Neuronal stem cell (in vitro differentiated cells): ENCODE measurements at regions not wholly inside any gene's neighbourhood (a gene's known extent, or its start where the extent isn't known, plus 50 kb on each side); places are given as distances from the start of the nearest gene placed in this dataset.

Experiments used
- DNase-seq: peaks from one replicate; pipeline ENCODE4 v3.0.0-alpha.2; 2013; ENCODE audit warnings: low spot score
- H2AFZ ChIP-seq: one replicate; pipeline ENCODE4 v1.6.1; 2013; ENCODE audit warnings: mild to moderate bottlenecking, low read length, inconsistent platforms
- H2AK5ac ChIP-seq: 2 replicates; pipeline ENCODE4 v1.6.1; 2013; ENCODE audit warnings: low read depth, mild to moderate bottlenecking, inconsistent platforms, low read length, moderate library complexity, mixed read lengths
- H2BK120ac ChIP-seq: 2 replicates; pipeline ENCODE4 v1.6.1; 2013; ENCODE audit warnings: low read depth, mild to moderate bottlenecking, inconsistent platforms, low read length, moderate library complexity, mixed read lengths
- H2BK12ac ChIP-seq: one replicate; pipeline ENCODE4 v1.6.1; 2013; ENCODE audit warnings: low read length, inconsistent platforms
- H2BK15ac ChIP-seq: 2 replicates; pipeline ENCODE4 v1.6.1; 2013; ENCODE audit warnings: mild to moderate bottlenecking, low read length, inconsistent platforms, mixed read lengths
- H2BK5ac ChIP-seq: one replicate; pipeline ENCODE4 v1.6.1; 2013; ENCODE audit warnings: inconsistent platforms, mild to moderate bottlenecking, low read length, moderate library complexity
- H3K14ac ChIP-seq: one replicate; pipeline ENCODE4 v1.6.1; 2013; ENCODE audit warnings: low read length, inconsistent platforms
- H3K18ac ChIP-seq: 2 replicates; pipeline ENCODE4 v1.6.1; 2013; ENCODE audit warnings: low read length, inconsistent platforms
- H3K23ac ChIP-seq: 2 replicates; pipeline ENCODE4 v1.6.1; 2013; ENCODE audit warnings: low read depth, mild to moderate bottlenecking, mixed read lengths, low read length, inconsistent platforms; ENCODE audit not compliant: poor library complexity
- H3K27ac ChIP-seq: replicated peaks from 3 replicates; pipeline ENCODE4 v1.5.1; 2013; ENCODE audit warnings: low read length, inconsistent platforms
- H3K27me3 ChIP-seq, 3 experiments: 2 replicates each; pipeline ENCODE4 v1.6.1; 2013; ENCODE audit warnings: low read length in 3 of 3, mild to moderate bottlenecking in 2 of 3, inconsistent platforms in 1 of 3, low read depth in 1 of 3, mixed read lengths in 1 of 3, moderate library complexity in 1 of 3; ENCODE audit not compliant: control insufficient read depth in 3 of 3, insufficient read depth in 3 of 3
- H3K36me3 ChIP-seq, 2 donors: replicated peaks in 1 of 2; 2 replicates each; pipeline ENCODE4 v1.6.1; 2013; ENCODE audit warnings: low read length in 2 of 2; ENCODE audit not compliant: control insufficient read depth in 2 of 2, insufficient read depth in 2 of 2
- H3K4ac ChIP-seq: 2 replicates; pipeline ENCODE4 v1.6.1; 2013; ENCODE audit warnings: inconsistent platforms, mild to moderate bottlenecking, low read length, moderate library complexity
- H3K4me1 ChIP-seq, 2 donors: 1 replicate in 1 of 2; 2 replicates in 1 of 2; pipeline ENCODE4 v1.6.1; 2013; ENCODE audit warnings: low read length in 2 of 2, low read depth in 1 of 2; ENCODE audit not compliant: control insufficient read depth in 2 of 2, insufficient read depth in 1 of 2
- H3K4me2 ChIP-seq: one replicate; pipeline ENCODE4 v1.6.1; 2013; ENCODE audit warnings: mild to moderate bottlenecking, low read length, inconsistent platforms; ENCODE audit not compliant: insufficient read depth, poor library complexity, severe bottlenecking
- H3K4me3 ChIP-seq, 2 donors: 2 replicates each; pipeline ENCODE4 v1.5.1; 2013; ENCODE audit warnings: low read length in 2 of 2, mild to moderate bottlenecking in 2 of 2, inconsistent platforms in 1 of 2, moderate library complexity in 1 of 2
- H3K79me1 ChIP-seq: one replicate; pipeline ENCODE4 v1.6.1; 2013; ENCODE audit warnings: low read depth, mild to moderate bottlenecking, inconsistent platforms, low read length, moderate library complexity
- H3K9ac ChIP-seq: one replicate; pipeline ENCODE4 v1.6.1; 2013; ENCODE audit warnings: mild to moderate bottlenecking, low read depth, low read length, inconsistent platforms; ENCODE audit not compliant: poor library complexity
- H3K9me3 ChIP-seq, 2 donors: replicated peaks in 1 of 2; 2 replicates each; pipeline versions ENCODE3 to v1.6.1; 2013; ENCODE audit warnings: low read length in 2 of 2, mild to moderate bottlenecking in 2 of 2, inconsistent platforms in 1 of 2, low read depth in 1 of 2, mixed read lengths in 1 of 2, moderate library complexity in 1 of 2; ENCODE audit not compliant: control insufficient read depth in 2 of 2, insufficient read depth in 1 of 2
- H4K8ac ChIP-seq: one replicate; pipeline ENCODE4 v1.6.1; 2013; ENCODE audit warnings: low read depth, mild to moderate bottlenecking, inconsistent platforms, low read length, moderate library complexity
- H4K91ac ChIP-seq: one replicate; pipeline ENCODE4 v1.6.1; 2013; ENCODE audit warnings: low read length, low read depth, mild to moderate bottlenecking, inconsistent platforms; ENCODE audit not compliant: poor library complexity
- WGBS, 2 donors: extraction: QIAGEN DNeasy Blood & Tissue Kit; methylation state at CpG; one replicate each; pipeline ENCODE4 v1.1.7; 2013; ENCODE audit warnings: missing lambda C conversion rate in 2 of 2, mixed read lengths in 1 of 2; ENCODE audit not compliant: insufficient read length in 2 of 2, insufficient replicate concordance in 1 of 2; ENCODE audit errors: extremely low coverage in 2 of 2; 5-methylcytosine and 5-hydroxymethylcytosine counted together

DNA sequence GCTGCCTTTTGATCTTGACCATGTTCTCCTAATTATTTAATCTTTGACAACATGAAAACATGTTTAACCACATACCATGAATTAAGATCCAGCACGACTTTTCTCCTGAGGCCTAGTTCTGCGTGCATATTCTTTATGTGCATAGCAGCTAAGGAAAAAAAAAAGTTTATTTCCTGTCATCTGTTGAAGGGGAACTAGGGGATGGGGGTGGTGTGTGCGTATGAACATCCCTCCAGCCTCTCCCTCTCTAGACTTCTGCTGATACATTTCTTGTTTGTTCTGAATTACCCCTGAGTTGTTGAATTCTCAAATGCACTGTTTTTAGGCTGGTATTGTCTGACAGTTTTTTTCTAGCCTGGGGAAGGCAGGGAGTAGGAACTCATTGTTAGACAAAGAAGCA lies 543.3 kb downstream of the FGF9 start:
- Histone ChIP-seq H3K23ac (no peak overlapping the region), H3K4ac (no peak overlapping the region), H3K27me3 (peaks cover 0 to 8% (median 0%) of the 10 kb centered on the region in 3 experiments), H2AK5ac (no peak overlapping the region), H3K14ac (no peak overlapping the region), H4K8ac (no peak overlapping the region), H2AFZ (no peak overlapping the region), H3K4me3 (no peak overlapping the region), H2BK15ac (no peak overlapping the region), H3K4me2 (no peak overlapping the region), H3K9ac (no peak overlapping the region), H3K27ac (no peak overlapping the region), H2BK12ac (no peak overlapping the region), H3K79me1 (no peaks in the 10 kb centered on the region), H2BK120ac (no peak overlapping the region), H3K4me1 (peaks cover 0 to 2% of the 10 kb centered on the region in 2 donors), H3K36me3 (no peaks in the 10 kb centered on the region), H3K9me3 (no peaks in the 10 kb centered on the region), H2BK5ac (no peak overlapping the region), H3K18ac (no peak overlapping the region), H4K91ac (no peak overlapping the region)
- no peak for DNase-seq
- no CpG with 5 or more reads among the region's 3 CpGs for WGBS, 2 donors

DNA sequence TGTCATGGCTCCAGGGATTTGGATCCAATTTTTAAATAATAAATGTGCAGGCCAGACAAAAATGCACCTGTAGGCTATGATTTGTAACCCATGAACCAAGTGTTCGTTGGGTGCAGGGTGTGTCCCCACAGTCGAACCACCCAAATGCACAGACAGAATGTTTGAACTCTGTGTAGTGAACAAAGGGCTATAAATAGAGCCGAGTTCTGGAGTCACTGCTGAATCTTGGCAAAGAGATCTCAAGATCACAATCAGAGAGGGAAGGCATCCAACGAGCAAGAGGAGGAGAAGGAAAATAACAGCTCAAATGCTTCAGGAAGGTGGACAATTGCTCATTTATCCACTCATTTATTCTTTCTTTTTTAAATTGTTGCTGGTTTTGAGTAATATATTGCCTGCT lies 547.9 kb downstream of the FGF9 start:
- peaks cover 0 to 11% (median 0%) of the 10 kb centered on the region in 3 experiments for H3K27me3 ChIP-seq
- H2BK15ac ChIP-seq: no peak overlapping the region

DNA sequence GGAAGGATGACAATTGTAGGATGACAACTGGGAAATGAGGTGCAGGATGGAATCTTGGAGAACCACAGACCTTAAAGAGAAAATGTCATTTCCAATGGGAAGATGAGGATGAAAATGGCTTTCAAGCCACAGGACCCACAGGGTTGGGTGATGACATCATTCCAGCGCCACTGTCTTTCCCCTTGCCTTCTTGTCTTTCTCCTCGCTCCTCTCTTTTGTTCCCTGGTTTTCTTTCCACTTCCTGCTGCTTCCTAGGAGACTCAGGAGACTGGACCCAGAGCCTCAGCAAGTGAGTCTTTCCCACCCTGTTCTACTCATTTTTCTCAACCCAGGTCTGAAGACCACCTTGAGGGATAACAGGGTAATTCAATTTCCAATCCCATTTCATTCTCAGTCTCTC lies 548.8 kb downstream of the FGF9 start:
- no peak overlapping the region for H2BK120ac ChIP-seq
- WGBS, 2 donors: no CpG with 5 or more reads among the region's 2 CpGs

More for the DNA sequence above, 547.9 kb downstream of the FGF9 start:
- H2BK120ac ChIP-seq: no peak overlapping the region
- H2AK5ac ChIP-seq: no peak overlapping the region
- WGBS, 2 donors: no CpG with 5 or more reads among the region's 4 CpGs
- no peak overlapping the region for H4K91ac ChIP-seq
- H2BK12ac ChIP-seq: no peak overlapping the region
- H3K27ac ChIP-seq: no peak overlapping the region
- no peak overlapping the region for H3K9ac ChIP-seq
- no peak overlapping the region for H3K4ac ChIP-seq
- no peak overlapping the region for H3K4me3 ChIP-seq
- H3K79me1 ChIP-seq: no peaks in the 10 kb centered on the region
- no peak overlapping the region for H2BK5ac ChIP-seq
- peaks cover 0 to 12% of the 10 kb centered on the region in 2 donors for H3K4me1 ChIP-seq
- no peak overlapping the region for H4K8ac ChIP-seq
- H2AFZ ChIP-seq: no peak overlapping the region
- H3K9me3 ChIP-seq: no peaks in the 10 kb centered on the region
- no peak overlapping the region for H3K23ac ChIP-seq
- no peak for DNase-seq
- no peak overlapping the region for H3K18ac ChIP-seq
- no peak overlapping the region for H3K14ac ChIP-seq
- H3K4me2 ChIP-seq: no peak overlapping the region
- no peaks in the 10 kb centered on the region for H3K36me3 ChIP-seq

DNA sequence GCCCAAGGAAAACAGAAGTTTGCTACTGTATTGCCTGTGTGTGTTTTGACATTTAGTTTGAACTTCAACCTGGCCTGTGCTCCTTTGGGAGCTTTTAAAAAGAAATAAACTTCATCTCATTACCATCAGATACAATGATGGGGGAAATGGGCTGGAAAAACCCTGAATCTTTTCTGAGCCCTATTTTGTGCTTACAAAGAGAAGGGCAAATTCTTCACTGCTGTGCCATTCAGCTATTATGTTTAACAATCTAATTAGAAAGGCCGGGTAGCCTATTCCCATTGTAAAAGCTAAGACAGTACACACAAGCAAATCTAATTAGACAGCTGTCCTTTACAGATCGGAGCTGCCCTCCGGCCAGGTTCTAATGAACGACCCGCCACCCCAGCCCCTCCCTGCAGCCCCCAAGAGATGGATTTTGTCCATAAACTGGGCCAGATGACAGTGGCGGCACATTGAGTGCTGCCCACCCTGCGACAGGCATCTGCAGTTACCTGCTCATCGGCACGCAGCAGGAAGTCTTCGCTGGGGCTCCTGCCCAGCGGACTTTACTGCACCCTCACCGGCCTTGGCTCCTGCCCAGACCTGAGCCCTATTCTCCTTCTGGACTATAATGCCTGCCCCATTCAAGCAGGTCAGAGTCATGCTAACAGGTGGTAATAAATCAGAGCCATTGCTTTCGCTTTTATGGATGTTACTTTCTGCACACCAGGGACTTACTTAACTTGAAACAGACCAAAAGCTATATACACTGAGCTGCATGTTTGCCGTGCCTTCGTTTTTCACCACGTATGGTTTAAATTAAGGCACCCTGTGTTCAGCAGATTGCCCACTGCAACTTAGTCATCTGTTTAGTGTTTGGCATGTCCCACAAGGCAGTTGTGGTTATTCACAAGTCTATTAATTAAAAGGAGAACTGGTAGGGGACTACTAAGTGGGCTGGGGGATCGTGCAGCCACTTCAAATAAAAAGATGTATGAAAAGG lies 549.6 kb downstream of the FGF9 start:
- Histone ChIP-seq H3K27me3 (peaks cover 0 to 11% (median 0%) of the 10 kb centered on the region in 3 experiments), H3K9ac (no peak overlapping the region), H3K27ac (no peak overlapping the region), H4K91ac (no peak overlapping the region), H2BK15ac (no peak overlapping the region), H4K8ac (no peak overlapping the region), H2BK120ac (no peak overlapping the region), H3K4me2 (no peak overlapping the region), H3K36me3 (no peaks in the 10 kb centered on the region), H2BK12ac (no peak overlapping the region), H3K9me3 (no peaks in the 10 kb centered on the region), H2AK5ac (no peak overlapping the region), H3K4ac (no peak overlapping the region), H3K14ac (no peak overlapping the region), H3K4me1 (peaks cover 0 to 12% of the 10 kb centered on the region in 2 donors), H2BK5ac (no peak overlapping the region), H2AFZ (no peak overlapping the region), H3K4me3 (no peak overlapping the region), H3K79me1 (no peaks in the 10 kb centered on the region), H3K18ac (peak overlapping the region; percentile 49), H3K23ac (no peak overlapping the region)
- no CpG with 5 or more reads among the region's 17 CpGs for WGBS, 2 donors
- DNase-seq: peak; percentile 67

More for the DNA sequence above, 548.8 kb downstream of the FGF9 start:
- Histone ChIP-seq H3K23ac (no peak overlapping the region), H3K14ac (no peak overlapping the region), H3K4ac (no peak overlapping the region), H3K79me1 (no peaks in the 10 kb centered on the region), H3K4me2 (no peak overlapping the region), H2BK12ac (no peak overlapping the region), H3K9me3 (no peaks in the 10 kb centered on the region), H2AK5ac (no peak overlapping the region), H2AFZ (no peak overlapping the region), H2BK5ac (no peak overlapping the region), H3K4me3 (no peak overlapping the region), H3K18ac (no peak overlapping the region), H4K91ac (no peak overlapping the region), H3K9ac (no peak overlapping the region), H3K27me3 (peaks cover 0 to 11% (median 0%) of the 10 kb centered on the region in 3 experiments), H4K8ac (no peak overlapping the region), H2BK15ac (no peak overlapping the region), H3K27ac (no peak overlapping the region), H3K4me1 (peaks cover 0 to 12% of the 10 kb centered on the region in 2 donors), H3K36me3 (no peaks in the 10 kb centered on the region)
- no peak for DNase-seq
